GM19239 (cell line): ENCODE measurements at regions not wholly inside any gene's neighbourhood (a gene's known extent, or its start where the extent isn't known, plus 50 kb on each side); places are given as distances from the start of the nearest gene placed in this dataset.

ENCODE experiments used
- DNase-seq: peaks from one replicate; pipeline ENCODE4 v3.0.0; 2011; ENCODE audit warnings: low spot score; ENCODE audit not compliant: insufficient read length
- FAIRE-seq: peaks from 2 replicates; lab custom pipeline; 2011; peaks lifted over from hg19 to GRCh38; lab: Jason Lieb, UNC

- FAIRE-seq, result no peak
- DNase-seq, result no peak
Measured at GRCh38 chr2:215487002-215487372, 51.1 kb upstream of the FN1 start.

- DNase-seq (no peak), FAIRE-seq (no peak)
Measured at GRCh38 chr2:215486291-215487001, 50.6 kb upstream of the FN1 start.
